A549 (cell line): ENCODE measurements at regions not wholly inside any gene's neighbourhood (a gene's known extent, or its start where the extent isn't known, plus 50 kb on each side); places are given as distances from the start of the nearest gene placed in this dataset.

Experiments
- ATAC-seq, 2 experiments: fragments of 200-7000 bp in 1 of 2; fragments of >200 bp in 1 of 2; cut with Nextera tagmentation in 1 of 2; cut with Tn5 transposase in 1 of 2; 3 replicates each; pipeline versions ENCODE4 v1.8.0 to v1.9.1; 2018 to 2020; ENCODE audit warnings: mild to moderate bottlenecking in 1 of 2, moderate library complexity in 1 of 2
- CTCF ChIA-PET: fragments of 300-600 bp; sonication (Branson Sonifier 250); formaldehyde crosslinking; extraction: SDS; loops from one replicate; lab custom pipeline; 2021; ENCODE audit warnings: antibody characterized with exemption, inconsistent platforms; lab: Yijun Ruan, JAX
- POLR2A ChIA-PET: fragments of 350-600 bp; formaldehyde crosslinking; extraction: SDS; loops from one replicate; lab custom pipeline; 2021; ENCODE audit warnings: antibody characterized with exemption, inconsistent platforms; lab: Yijun Ruan, JAX
- DNase-seq, 2 experiments: peaks; one replicate each; pipeline versions ENCODE4 v3.0.0 to v3.0.0-alpha.2; 2011 to 2016; ENCODE audit warnings: low read depth in 1 of 2, low spot score in 1 of 2
- FAIRE-seq: peaks from 2 replicates; lab custom pipeline; 2011; peaks lifted over from hg19 to GRCh38; lab: Jason Lieb, UNC
- H3K27ac ChIP-seq, 2 experiments: fragments of >200 bp; sonication (Bioruptor Twin); formaldehyde crosslinking; 3 replicates each; pipeline ENCODE4 v1.5.1; 2016 to 2017
- H3K4me1 ChIP-seq: fragments of >200 bp; sonication (Bioruptor Twin); formaldehyde crosslinking; 3 replicates; pipeline ENCODE4 v1.6.1; 2016
- H3K4me2 ChIP-seq: fragments of >200 bp; sonication (Bioruptor Twin); formaldehyde crosslinking; 3 replicates; pipeline ENCODE4 v1.6.1; 2016
- H3K4me3 ChIP-seq: fragments of >200 bp; sonication (Bioruptor Twin); formaldehyde crosslinking; 3 replicates; pipeline ENCODE4 v1.5.1; 2016
- H3K9me3 ChIP-seq: fragments of >200 bp; sonication (Bioruptor Twin); formaldehyde crosslinking; 3 replicates; pipeline ENCODE4 v1.6.1; 2016
- BCL3 ChIP-seq: fragments of >200 bp; sonication (Bioruptor Twin); formaldehyde crosslinking; IDR thresholded peaks from 3 replicates; pipeline ENCODE4 v1.6.1; 2016
- CTCF ChIP-seq: fragments of >200 bp; sonication (Bioruptor Twin); formaldehyde crosslinking; IDR thresholded peaks from 3 replicates; pipeline ENCODE4 v1.5.1; 2016
- E2F6 ChIP-seq: IDR thresholded peaks from 2 replicates; pipeline ENCODE4 v1.6.1; 2012; ENCODE audit warnings: low read depth, borderline replicate concordance
- EHF ChIP-seq: fragments of 250-450 bp; sonication (Bioruptor Pico); IDR thresholded peaks from 2 replicates; pipeline ENCODE4 v1.5.0; 2020; ENCODE audit warnings: mild to moderate bottlenecking
- ESRRA ChIP-seq: fragments of 150-350 bp; IDR thresholded peaks from 2 replicates; pipeline ENCODE4 v1.6.1; 2014; ENCODE audit warnings: mild to moderate bottlenecking, low read length, borderline replicate concordance
- FOSB ChIP-seq: fragments of 250-450 bp; sonication (Bioruptor Pico); IDR thresholded peaks from 2 replicates; pipeline ENCODE4 v1.5.0; 2020; ENCODE audit warnings: mild to moderate bottlenecking, moderate library complexity
- FOXS1 ChIP-seq: fragments of 250-450 bp; sonication (Bioruptor Pico); IDR thresholded peaks from 2 replicates; pipeline ENCODE4 v1.5.0; 2020; ENCODE audit warnings: mild to moderate bottlenecking, moderate library complexity
- GATA3 ChIP-seq: IDR thresholded peaks from 2 replicates; pipeline ENCODE4 v1.6.1; 2012; ENCODE audit warnings: borderline replicate concordance
- HDAC2 ChIP-seq: fragments of 200-600 bp; sonication (generic); IDR thresholded peaks from 2 replicates; pipeline ENCODE4 v1.6.1; 2016
- HMGXB4 ChIP-seq: fragments of 250-450 bp; sonication (Bioruptor Pico); IDR thresholded peaks from 2 replicates; pipeline ENCODE4 v1.5.0; 2021; ENCODE audit warnings: mild to moderate bottlenecking, moderate library complexity, borderline replicate concordance
- HOXA7 ChIP-seq: fragments of 250-450 bp; sonication (Bioruptor Pico); IDR thresholded peaks from 2 replicates; pipeline ENCODE4 v1.5.0; 2020; ENCODE audit warnings: mild to moderate bottlenecking, moderate library complexity
- JUN ChIP-seq, 2 experiments: fragments of >200 bp; sonication (Bioruptor Twin); formaldehyde crosslinking; IDR thresholded peaks; 2 replicates in 1 of 2; 3 replicates in 1 of 2; pipeline ENCODE4 v1.6.1; 2016 to 2017
- KDM5A ChIP-seq: fragments of 200-600 bp; sonication (generic); IDR thresholded peaks from 2 replicates; pipeline ENCODE4 v1.6.1; 2016; ENCODE audit warnings: antibody characterized with exemption, mild to moderate bottlenecking
- MAFK ChIP-seq: fragments of 450-650 bp; IDR thresholded peaks from 2 replicates; pipeline ENCODE4 v1.6.1; 2014; ENCODE audit not compliant: partially characterized antibody
- MAX ChIP-seq: IDR thresholded peaks from 2 replicates; pipeline ENCODE4 v1.6.1; 2012
- MAZ ChIP-seq: fragments of 150-350 bp; IDR thresholded peaks from 2 replicates; pipeline ENCODE4 v1.6.1; 2014; ENCODE audit warnings: antibody characterized with exemption, low read depth, low read length, borderline replicate concordance
- NPAS2 ChIP-seq: fragments of 250-450 bp; sonication (Bioruptor Pico); IDR thresholded peaks from 2 replicates; pipeline ENCODE4 v1.8.0; 2022; ENCODE audit warnings: mild to moderate bottlenecking, moderate library complexity, borderline replicate concordance
- NR3C1 ChIP-seq: fragments of >200 bp; sonication (Bioruptor Twin); formaldehyde crosslinking; IDR thresholded peaks from 3 replicates; pipeline ENCODE4 v1.6.1; 2017
- POLR2AphosphoS2 ChIP-seq: conservative IDR thresholded peaks from 2 replicates; pipeline ENCODE4 v1.6.1; 2012; ENCODE audit warnings: low read length, improper control_type of control experiment, inconsistent platforms
- TFCP2L1 ChIP-seq: fragments of 250-450 bp; sonication (Bioruptor Pico); IDR thresholded peaks from 2 replicates; pipeline ENCODE4 v1.5.0; 2021; ENCODE audit warnings: mild to moderate bottlenecking
- TP53 ChIP-seq: fragments of 250-450 bp; sonication (Bioruptor Pico); IDR thresholded peaks from 2 replicates; pipeline ENCODE4 v1.5.0; 2021; ENCODE audit warnings: mild to moderate bottlenecking, moderate library complexity
- USF2 ChIP-seq: fragments of 450-650 bp; IDR thresholded peaks from 2 replicates; pipeline ENCODE4 v1.6.1; 2014; ENCODE audit warnings: antibody characterized with exemption
- ZFP36 ChIP-seq: fragments of 450-650 bp; IDR thresholded peaks from 2 replicates; pipeline ENCODE4 v1.6.1; 2014; ENCODE audit warnings: borderline replicate concordance; ENCODE audit not compliant: partially characterized antibody
- ZNF302 ChIP-seq: fragments of 250-450 bp; sonication (Bioruptor Pico); IDR thresholded peaks from 2 replicates; pipeline ENCODE4 v1.9.0; 2021; ENCODE audit warnings: inconsistent platforms, mild to moderate bottlenecking, moderate library complexity
- WGBS: methylation state at CpG from one replicate; pipeline ENCODE4 v1.1.6; 2017; ENCODE audit errors: missing lambda C conversion rate; 5-methylcytosine and 5-hydroxymethylcytosine counted together

- no peaks in the 10 kb centered on the region for H3K4me1 ChIP-seq
- ChIA-PET CTCF (no interaction called here), POLR2A (no interaction called here)
- TF ChIP-seq USF2 = no peak
- no peak for TF ChIP-seq MAX
- TF ChIP-seq TFCP2L1 (CRISPR knock-in tag) = no peak
- TF ChIP-seq MAFK = no peak
- TF ChIP-seq JUN (IDR thresholded peaks at IDR 0.05) = no peak
- no peak for ATAC-seq
- no peaks in the 10 kb centered on the region for H3K9me3 ChIP-seq
- no peak overlapping the region for H3K4me2 ChIP-seq
- FAIRE-seq = no peak
- H3K27ac ChIP-seq = no peak overlapping the region
- DNase-seq = no peak
- WGBS = 43% methylated on average over 3 of the region's 3 CpGs
- H3K4me3 ChIP-seq = no peak overlapping the region
Measured at GRCh38 chr2:122863532-122863931, 1108.1 kb downstream of the TSN start.

GRCh38 chr2:122864728-122865127 is 1109.3 kb downstream of the TSN start:
- H3K4me3 ChIP-seq = no peak overlapping the region
- TF ChIP-seq BCL3 (no peak), KDM5A (no peak), HOXA7 (CRISPR knock-in tag) (no peak), ESRRA (no peak), ZFP36 (no peak), HMGXB4 (CRISPR knock-in tag) (no peak), E2F6 (no peak), JUN (IDR thresholded peaks at IDR 0.05) (no peak), GATA3 (no peak), MAZ (no peak), EHF (CRISPR knock-in tag) (no peak), CTCF (no peak), NPAS2 (CRISPR knock-in tag) (no peak), NR3C1 (no peak), FOXS1 (no peak), HDAC2 (no peak), FOSB (CRISPR knock-in tag) (no peak), POLR2AphosphoS2 (no peak), TP53 (no peak), ZNF302 (CRISPR knock-in tag) (no peak)
- TF ChIP-seq, all 56 proteins: peak for 0
- H3K4me2 ChIP-seq = no peak overlapping the region
- FAIRE-seq = no peak
- CTCF ChIA-PET = no interaction called here
- H3K9me3 ChIP-seq = no peaks in the 10 kb centered on the region
- DNase-seq = no peak
- 33% methylated on average over 3 of the region's 3 CpGs for WGBS
- POLR2A ChIA-PET = no interaction called here
- no peaks in the 10 kb centered on the region for H3K4me1 ChIP-seq
- no peak overlapping the region for H3K27ac ChIP-seq
- no peak for ATAC-seq
